Activated CD4-positive, alpha-beta memory T cell treated with anti-CD3 and anti-CD28 coated beads, Interleukin-2, amount 10 ng/mL, durations not matched to agents 7 days and 5 days (primary cell): ENCODE measurements at regions not wholly inside any gene's neighbourhood (a gene's known extent, or its start where the extent isn't known, plus 50 kb on each side); places are given as distances from the start of the nearest gene placed in this dataset.

ENCODE experiments used
- CTCF ChIA-PET: fragments of 350-600 bp; sonication (Branson Sonifier 250); formaldehyde crosslinking; loops from one replicate; lab custom pipeline; 2021; ENCODE audit warnings: antibody characterized with exemption, inconsistent platforms; lab: Charles Lee
- POLR2A ChIA-PET: fragments of 350-600 bp; sonication (Branson Sonifier 250); formaldehyde crosslinking; loops from one replicate; lab custom pipeline; 2021; ENCODE audit warnings: antibody characterized with exemption; lab: Charles Lee
- DNase-seq: peaks from one replicate; pipeline ENCODE4 v3.0.0-alpha.2; 2020
- H3K27ac Mint-ChIP-seq: one replicate; pipeline ENCODE4 v1.8.0; 2021; ENCODE audit warnings: mild to moderate bottlenecking, mixed read lengths
- H3K27me3 Mint-ChIP-seq: one replicate; pipeline ENCODE4 v1.8.0; 2021; ENCODE audit warnings: mixed read lengths
- H3K36me3 Mint-ChIP-seq: one replicate; pipeline ENCODE4 v1.8.0; 2021; ENCODE audit warnings: low read depth, mixed read lengths
- H3K4me1 Mint-ChIP-seq: one replicate; pipeline ENCODE4 v1.8.0; 2021; ENCODE audit warnings: mixed read lengths
- H3K4me3 Mint-ChIP-seq: one replicate; pipeline ENCODE4 v1.8.0; 2021; ENCODE audit warnings: mild to moderate bottlenecking, mixed read lengths
- H3K9me3 Mint-ChIP-seq: one replicate; pipeline ENCODE4 v1.8.0; 2021; ENCODE audit warnings: mixed read lengths

- DNase-seq = no peak
- H3K9me3 Mint-ChIP-seq = no peaks in the 10 kb centered on the region
- CTCF ChIA-PET = no interaction called here
- H3K4me3 Mint-ChIP-seq = no peak overlapping the region
- POLR2A ChIA-PET = no interaction called here
- H3K27ac Mint-ChIP-seq = no peak overlapping the region
- no peaks in the 10 kb centered on the region for H3K36me3 Mint-ChIP-seq
- no peaks in the 10 kb centered on the region for H3K4me1 Mint-ChIP-seq
- H3K27me3 Mint-ChIP-seq = no peaks in the 10 kb centered on the region
Measured at GRCh38 chr13:111867657-111868056, 199.3 kb upstream of the SOX1 start.

GRCh38 chr13:111868716-111869115 lies 198.2 kb upstream of the SOX1 start:
- no peak for DNase-seq
- POLR2A ChIA-PET = no interaction called here
- Mint-ChIP-seq H3K27me3 (no peaks in the 10 kb centered on the region), H3K9me3 (no peaks in the 10 kb centered on the region), H3K4me1 (no peaks in the 10 kb centered on the region), H3K27ac (no peak overlapping the region), H3K36me3 (no peaks in the 10 kb centered on the region), H3K4me3 (no peak overlapping the region)
- CTCF ChIA-PET = no interaction called here

- CTCF ChIA-PET = no interaction called here
- Mint-ChIP-seq H3K4me3 (no peak overlapping the region), H3K27ac (no peak overlapping the region), H3K27me3 (no peaks in the 10 kb centered on the region), H3K36me3 (no peaks in the 10 kb centered on the region), H3K9me3 (peaks cover 3% of the 10 kb centered on the region), H3K4me1 (no peaks in the 10 kb centered on the region)
- POLR2A ChIA-PET = no interaction called here
- no peak for DNase-seq
Measured at GRCh38 chr13:111872475-111873150, 194.3 kb upstream of the SOX1 start.

GRCh38 chr13:111873676-111874178 lies 193.2 kb upstream of the SOX1 start:
- H3K27me3 Mint-ChIP-seq = no peaks in the 10 kb centered on the region
- no peak overlapping the region for H3K4me3 Mint-ChIP-seq
- H3K27ac Mint-ChIP-seq = no peak overlapping the region
- ChIA-PET POLR2A (no interaction called here), CTCF (no interaction called here)
- DNase-seq = no peak
- H3K4me1 Mint-ChIP-seq = no peaks in the 10 kb centered on the region
- peaks cover 3% of the 10 kb centered on the region for H3K9me3 Mint-ChIP-seq
- H3K36me3 Mint-ChIP-seq = no peaks in the 10 kb centered on the region

- H3K27me3 Mint-ChIP-seq = no peaks in the 10 kb centered on the region
- peaks cover 3% of the 10 kb centered on the region for H3K9me3 Mint-ChIP-seq
- H3K36me3 Mint-ChIP-seq = no peaks in the 10 kb centered on the region
- ChIA-PET CTCF (no interaction called here), POLR2A (no interaction called here)
- no peak overlapping the region for H3K27ac Mint-ChIP-seq
- H3K4me1 Mint-ChIP-seq = no peaks in the 10 kb centered on the region
- no peak overlapping the region for H3K4me3 Mint-ChIP-seq
- DNase-seq = no peak
Measured at GRCh38 chr13:111874981-111875380, 192.0 kb upstream of the SOX1 start.

- no peak for DNase-seq
- CTCF ChIA-PET = no interaction called here
- H3K4me3 Mint-ChIP-seq = no peak overlapping the region
- no peaks in the 10 kb centered on the region for H3K4me1 Mint-ChIP-seq
- no peak overlapping the region for H3K27ac Mint-ChIP-seq
- H3K27me3 Mint-ChIP-seq = no peaks in the 10 kb centered on the region
- POLR2A ChIA-PET = no interaction called here
- H3K9me3 Mint-ChIP-seq = peaks cover 3% of the 10 kb centered on the region
- no peaks in the 10 kb centered on the region for H3K36me3 Mint-ChIP-seq
Measured at GRCh38 chr13:111875915-111876314, 191.0 kb upstream of the SOX1 start.

- no peaks in the 10 kb centered on the region for H3K27me3 Mint-ChIP-seq
- no peaks in the 10 kb centered on the region for H3K36me3 Mint-ChIP-seq
- ChIA-PET POLR2A (no interaction called here), CTCF (no interaction called here)
- peaks cover 3% of the 10 kb centered on the region for H3K9me3 Mint-ChIP-seq
- DNase-seq = no peak
- H3K4me1 Mint-ChIP-seq = no peaks in the 10 kb centered on the region
- H3K4me3 Mint-ChIP-seq = no peak overlapping the region
- H3K27ac Mint-ChIP-seq = no peak overlapping the region
Measured at GRCh38 chr13:111876506-111876905, 190.4 kb upstream of the SOX1 start.

GRCh38 chr13:111877906-111878305 lies 189.0 kb upstream of the SOX1 start:
- ChIA-PET POLR2A (no interaction called here), CTCF (no interaction called here)
- Mint-ChIP-seq H3K36me3 (no peaks in the 10 kb centered on the region), H3K27ac (no peak overlapping the region), H3K4me1 (no peaks in the 10 kb centered on the region), H3K4me3 (no peak overlapping the region), H3K27me3 (no peaks in the 10 kb centered on the region), H3K9me3 (peaks cover 3% of the 10 kb centered on the region)
- DNase-seq = no peak

GRCh38 chr13:111879719-111880118 lies 187.2 kb upstream of the SOX1 start:
- no peak for DNase-seq
- CTCF ChIA-PET = no interaction called here
- H3K27ac Mint-ChIP-seq = no peak overlapping the region

GRCh38 chr13:111880185-111880584 lies 186.8 kb upstream of the SOX1 start:
- no peaks in the 10 kb centered on the region for H3K9me3 Mint-ChIP-seq
- no peaks in the 10 kb centered on the region for H3K27me3 Mint-ChIP-seq
- DNase-seq = no peak
- H3K27ac Mint-ChIP-seq = no peak overlapping the region
- no peaks in the 10 kb centered on the region for H3K36me3 Mint-ChIP-seq
- no peak overlapping the region for H3K4me3 Mint-ChIP-seq
- ChIA-PET POLR2A (no interaction called here), CTCF (no interaction called here)
- H3K4me1 Mint-ChIP-seq = no peaks in the 10 kb centered on the region

More at GRCh38 chr13:111879719-111880118, 187.2 kb upstream of the SOX1 start:
- Mint-ChIP-seq H3K36me3 (no peaks in the 10 kb centered on the region), H3K4me1 (no peaks in the 10 kb centered on the region), H3K9me3 (no peaks in the 10 kb centered on the region), H3K27me3 (no peaks in the 10 kb centered on the region), H3K4me3 (no peak overlapping the region)
- POLR2A ChIA-PET = no interaction called here

GRCh38 chr13:111881700-111882099 lies 185.2 kb upstream of the SOX1 start:
- CTCF ChIA-PET = no interaction called here
- DNase-seq = no peak
- Mint-ChIP-seq H3K36me3 (no peaks in the 10 kb centered on the region), H3K4me3 (no peak overlapping the region), H3K27me3 (no peaks in the 10 kb centered on the region), H3K9me3 (no peaks in the 10 kb centered on the region), H3K27ac (no peak overlapping the region), H3K4me1 (no peaks in the 10 kb centered on the region)
- POLR2A ChIA-PET = no interaction called here

- H3K36me3 Mint-ChIP-seq = no peaks in the 10 kb centered on the region
- H3K9me3 Mint-ChIP-seq = no peaks in the 10 kb centered on the region
- ChIA-PET CTCF (no interaction called here), POLR2A (no interaction called here)
- DNase-seq = no peak
- H3K4me1 Mint-ChIP-seq = no peaks in the 10 kb centered on the region
- H3K27ac Mint-ChIP-seq = no peak overlapping the region
- no peaks in the 10 kb centered on the region for H3K27me3 Mint-ChIP-seq
- H3K4me3 Mint-ChIP-seq = no peak overlapping the region
Measured at GRCh38 chr13:111882351-111882750, 184.6 kb upstream of the SOX1 start.

GRCh38 chr13:111883571-111884343 lies 183.2 kb upstream of the SOX1 start:
- no peak for DNase-seq
- Mint-ChIP-seq H3K36me3 (no peaks in the 10 kb centered on the region), H3K4me3 (no peak overlapping the region), H3K27ac (no peak overlapping the region), H3K4me1 (no peaks in the 10 kb centered on the region), H3K9me3 (no peaks in the 10 kb centered on the region), H3K27me3 (no peaks in the 10 kb centered on the region)
- ChIA-PET POLR2A (no interaction called here), CTCF (no interaction called here)
